ENCODE measurements at regions not wholly inside any gene's neighbourhood (a gene's known extent, or its start where the extent isn't known, plus 50 kb on each side); places are given as distances from the start of the nearest gene placed in this dataset.

- TF ChIP-seq CTCF (IDR thresholded peaks at IDR 0.05) (no peak), POLR2A (IDR thresholded peaks at IDR 0.05) (no peak), POLR2AphosphoS5 (IDR thresholded peaks at IDR 0.05) (no peak)
Observed at GRCh38 chr22:27046086-27046485, 388.7 kb downstream of the MIAT start.

Measured in prostate gland (tissue), 2 donors.